Duodenal mucosa (tissue), 2 donors: ENCODE measurements at regions not wholly inside any gene's neighbourhood (a gene's known extent, or its start where the extent isn't known, plus 50 kb on each side); places are given as distances from the start of the nearest gene placed in this dataset.
"Not testable (repeated sequence)": the region's sequence is repeated elsewhere in the genome, so short reads cannot be mapped to it uniquely, and the experiment has no call there.

Source experiments
- H3K27ac ChIP-seq: one replicate; pipeline ENCODE4 v1.7.0; 2013; ENCODE audit warnings: low read depth, low read length
- H3K27me3 ChIP-seq, 2 donors: one replicate each; pipeline ENCODE4 v1.7.0; 2013; ENCODE audit warnings: low read length in 2 of 2, control low read depth in 1 of 2; ENCODE audit not compliant: insufficient read depth in 2 of 2, control insufficient read depth in 1 of 2
- H3K36me3 ChIP-seq, 2 donors: one replicate each; pipeline ENCODE4 v1.7.0; 2013; ENCODE audit warnings: low read length in 2 of 2, control low read depth in 1 of 2; ENCODE audit not compliant: insufficient read depth in 2 of 2, control insufficient read depth in 1 of 2
- H3K4me1 ChIP-seq, 2 donors: one replicate each; pipeline ENCODE4 v1.7.0; 2013; ENCODE audit warnings: low read length in 2 of 2, control low read depth in 1 of 2; ENCODE audit not compliant: insufficient read depth in 2 of 2, control insufficient read depth in 1 of 2
- H3K4me3 ChIP-seq, 2 donors: one replicate each; pipeline ENCODE4 v1.7.0; 2013; ENCODE audit warnings: low read length in 2 of 2, low read depth in 1 of 2
- H3K9ac ChIP-seq, 2 donors: one replicate each; pipeline ENCODE4 v1.7.0; 2013; ENCODE audit warnings: low read length in 2 of 2, low read depth in 1 of 2
- H3K9me3 ChIP-seq, 2 donors: one replicate each; pipeline ENCODE4 v1.7.0; 2013; ENCODE audit warnings: low read length in 2 of 2, control low read depth in 1 of 2; ENCODE audit not compliant: control insufficient read depth in 1 of 2

GRCh38 chr22:33971561-33971961 is 51.3 kb upstream of the LARGE1 start:
- Histone ChIP-seq H3K27me3 (peaks cover 0 to 3% of the 10 kb centered on the region in 2 donors), H3K9me3 (no peaks in the 10 kb centered on the region), H3K4me3 (no peak overlapping the region), H3K4me1 (no peaks in the 10 kb centered on the region), H3K27ac (no peak overlapping the region), H3K36me3 (no peaks in the 10 kb centered on the region), H3K9ac (no peak overlapping the region)

DNA sequence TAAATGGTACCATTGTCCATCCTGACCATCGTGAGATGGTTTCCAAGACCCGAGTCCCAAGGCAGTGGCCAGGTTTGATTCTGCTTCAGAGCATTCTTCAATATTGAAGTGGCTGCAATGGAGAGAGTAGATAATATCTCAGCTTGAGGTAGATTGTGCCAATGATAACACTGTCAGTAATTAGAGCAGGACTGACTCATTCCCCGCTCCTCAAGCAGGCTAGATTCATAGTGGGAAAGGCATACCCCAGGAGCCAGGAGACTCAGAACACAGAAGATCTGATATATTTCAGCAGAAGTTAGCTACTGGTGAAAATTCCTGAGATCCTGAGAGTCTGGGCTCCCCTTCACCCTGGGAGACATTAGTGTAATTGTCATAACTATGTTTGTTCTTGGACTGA is 55.6 kb upstream of the LARGE1 start:
- Histone ChIP-seq H3K27me3 (peaks cover 0 to 3% of the 10 kb centered on the region in 2 donors), H3K9ac (no peak overlapping the region), H3K4me3 (no peak overlapping the region), H3K27ac (no peak overlapping the region), H3K36me3 (no peaks in the 10 kb centered on the region), H3K9me3 (no peaks in the 10 kb centered on the region), H3K4me1 (no peaks in the 10 kb centered on the region)

DNA sequence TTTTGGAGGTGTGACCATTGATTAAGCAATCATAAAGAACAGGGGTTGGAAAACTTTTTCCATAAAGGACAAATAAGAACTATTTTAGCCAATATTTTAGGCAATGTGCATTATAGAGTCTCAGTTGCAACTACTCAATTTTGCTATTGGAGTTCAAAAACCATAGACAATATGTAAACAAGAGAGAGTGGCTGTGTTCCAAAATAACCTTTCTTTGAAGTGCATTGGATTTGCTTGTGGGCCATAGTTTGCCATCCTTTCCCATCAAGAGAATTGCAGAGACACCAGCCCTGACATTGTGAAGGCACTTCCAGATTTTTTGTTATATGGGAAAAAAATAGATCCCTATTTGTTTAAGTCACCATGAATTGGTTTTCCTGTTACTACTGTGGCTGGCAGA is 63.3 kb upstream of the LARGE1 start:
- H3K27ac ChIP-seq = no peak overlapping the region
- no peak overlapping the region for H3K4me3 ChIP-seq
- no peak overlapping the region for H3K9ac ChIP-seq
- no peaks in the 10 kb centered on the region for H3K4me1 ChIP-seq
- no peaks in the 10 kb centered on the region for H3K9me3 ChIP-seq
- no peaks in the 10 kb centered on the region for H3K27me3 ChIP-seq
- H3K36me3 ChIP-seq = no peaks in the 10 kb centered on the region

- H3K27ac ChIP-seq = no peak overlapping the region
- no peak overlapping the region for H3K9ac ChIP-seq
- H3K27me3 ChIP-seq = no peaks in the 10 kb centered on the region
Observed at GRCh38 chr22:33984211-33984610, 63.9 kb upstream of the LARGE1 start.

GRCh38 chr22:33984656-33985285 is 64.5 kb upstream of the LARGE1 start:
- no peaks in the 10 kb centered on the region for H3K27me3 ChIP-seq
- no peak overlapping the region for H3K27ac ChIP-seq
- H3K9ac ChIP-seq = no peak overlapping the region
- no peak overlapping the region for H3K4me3 ChIP-seq
- no peaks in the 10 kb centered on the region for H3K4me1 ChIP-seq
- no peaks in the 10 kb centered on the region for H3K9me3 ChIP-seq
- H3K36me3 ChIP-seq = no peaks in the 10 kb centered on the region

More at GRCh38 chr22:33984211-33984610, 63.9 kb upstream of the LARGE1 start:
- Histone ChIP-seq H3K9me3 (no peaks in the 10 kb centered on the region), H3K4me1 (no peaks in the 10 kb centered on the region), H3K36me3 (no peaks in the 10 kb centered on the region), H3K4me3 (no peak overlapping the region)

GRCh38 chr22:33985506-33985905 is 65.2 kb upstream of the LARGE1 start:
- no peaks in the 10 kb centered on the region for H3K27me3 ChIP-seq

DNA sequence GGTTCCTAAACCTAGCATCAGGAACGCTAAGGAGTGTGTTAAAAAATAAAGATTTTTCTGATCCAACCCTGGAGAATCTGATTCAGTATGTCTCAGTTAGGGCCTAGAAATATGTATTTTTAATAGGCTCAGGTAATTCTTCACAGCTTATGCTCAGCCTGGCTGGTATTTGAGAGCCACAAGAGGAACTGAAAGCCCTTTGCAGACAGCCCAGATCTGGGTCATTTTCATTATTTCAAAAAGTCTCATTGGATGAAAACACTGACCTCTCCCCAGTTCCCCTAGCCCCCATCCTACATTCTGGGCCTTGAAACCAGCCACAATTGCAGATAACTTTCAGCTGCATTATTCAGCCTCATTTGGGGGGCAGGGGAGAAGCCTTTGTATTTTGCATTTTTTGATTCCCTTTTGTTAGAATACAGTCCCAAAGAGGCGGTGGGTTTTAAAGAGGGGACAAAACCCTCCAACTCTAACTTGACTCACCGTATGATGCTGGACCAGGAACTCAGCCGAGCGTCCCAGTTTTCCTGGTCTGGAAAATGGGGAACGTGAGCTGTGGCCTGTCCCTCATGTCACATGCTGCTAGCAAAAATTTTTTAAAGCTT is 66.0 kb upstream of the LARGE1 start:
- Histone ChIP-seq H3K36me3 (no peaks in the 10 kb centered on the region), H3K9me3 (no peaks in the 10 kb centered on the region), H3K4me3 (no peak overlapping the region), H3K9ac (no peak overlapping the region), H3K27ac (no peak overlapping the region), H3K27me3 (no peaks in the 10 kb centered on the region), H3K4me1 (no peaks in the 10 kb centered on the region)

More at GRCh38 chr22:33985506-33985905, 65.2 kb upstream of the LARGE1 start:
- Histone ChIP-seq H3K27ac (no peak overlapping the region), H3K4me3 (no peak overlapping the region), H3K4me1 (no peaks in the 10 kb centered on the region), H3K9ac (no peak overlapping the region), H3K9me3 (no peaks in the 10 kb centered on the region), H3K36me3 (no peaks in the 10 kb centered on the region)

DNA sequence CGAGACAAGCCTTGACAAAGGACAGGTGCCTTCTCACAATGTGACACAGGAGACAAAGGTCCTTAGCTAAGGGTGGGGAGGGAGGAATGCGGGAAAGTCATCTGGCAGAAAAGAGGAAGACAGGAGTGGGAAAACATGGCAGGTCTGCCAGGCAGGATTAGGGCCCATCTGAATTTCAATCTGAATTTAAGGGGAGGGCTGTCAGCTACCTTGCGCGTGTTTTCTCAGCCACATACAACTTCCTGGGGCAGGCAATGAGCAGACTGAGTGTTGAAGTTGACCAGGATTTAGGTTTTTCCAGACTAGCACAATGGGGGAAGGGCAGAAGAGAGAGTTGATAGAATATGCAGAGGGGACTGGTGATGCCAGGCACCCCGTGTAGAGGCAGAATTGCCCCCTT is 66.7 kb upstream of the LARGE1 start:
- Histone ChIP-seq H3K27me3 (no peaks in the 10 kb centered on the region), H3K4me3 (no peak overlapping the region), H3K36me3 (no peaks in the 10 kb centered on the region), H3K9me3 (no peaks in the 10 kb centered on the region), H3K27ac (no peak overlapping the region), H3K4me1 (no peaks in the 10 kb centered on the region), H3K9ac (no peak overlapping the region)

DNA sequence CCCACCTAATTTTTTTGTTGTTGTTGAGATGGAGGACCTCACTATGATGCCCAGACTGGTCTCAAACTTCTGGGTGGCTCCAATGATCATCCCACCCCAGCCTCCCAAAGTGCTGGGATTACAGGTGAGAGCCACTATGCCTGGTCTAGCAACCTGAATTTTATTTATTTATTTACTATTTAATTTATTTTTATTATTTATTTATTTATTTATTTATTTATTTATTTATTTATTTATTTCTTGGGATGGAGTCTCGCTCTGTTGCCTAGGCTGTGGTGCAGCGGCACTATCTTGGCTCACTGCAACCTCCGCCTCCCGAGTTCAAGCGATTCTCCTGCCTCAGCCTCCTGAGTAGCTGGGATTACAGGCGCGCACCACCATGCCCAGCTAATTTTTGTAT is 69.0 kb upstream of the LARGE1 start:
- H3K9ac ChIP-seq, H3K4me3 ChIP-seq, H3K27ac ChIP-seq, H3K4me1 ChIP-seq, H3K9me3 ChIP-seq, H3K36me3 ChIP-seq, H3K27me3 ChIP-seq: not testable (repeated sequence)

DNA sequence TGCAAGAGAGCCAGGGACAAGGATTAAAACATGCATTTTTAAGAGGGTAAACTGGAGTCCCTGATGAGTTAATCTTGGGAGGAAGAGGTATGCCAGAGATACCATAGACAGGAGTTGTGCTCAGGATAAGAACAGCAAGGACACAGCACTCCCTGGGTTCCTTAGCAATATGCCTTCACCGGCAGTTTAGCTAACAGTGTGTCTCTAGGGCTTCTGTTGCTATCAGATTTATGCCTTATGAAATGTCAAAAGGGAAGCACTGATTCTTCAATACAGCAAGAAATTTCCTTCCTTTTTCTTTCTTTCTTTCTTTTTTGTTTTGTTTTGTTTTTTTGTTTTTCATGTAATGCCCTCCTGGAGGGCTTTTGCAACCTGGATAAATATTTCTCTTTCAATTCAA is 71.3 kb upstream of the LARGE1 start:
- Histone ChIP-seq H3K4me1 (no peaks in the 10 kb centered on the region), H3K9ac (no peak overlapping the region), H3K27ac (no peak overlapping the region), H3K9me3 (no peaks in the 10 kb centered on the region), H3K36me3 (no peaks in the 10 kb centered on the region), H3K4me3 (no peak overlapping the region), H3K27me3 (no peaks in the 10 kb centered on the region)
